Upper lobe of left lung (tissue), 4 donors: ENCODE measurements at regions not wholly inside any gene's neighbourhood (a gene's known extent, or its start where the extent isn't known, plus 50 kb on each side); places are given as distances from the start of the nearest gene placed in this dataset.

ENCODE experiments used
- CTCF ChIP-seq, 6 experiments: fragments of 450-650 bp in 4 of 6; fragments of 200-600 bp in 2 of 6; sonication (generic) in 2 of 6; IDR thresholded peaks; one replicate each; pipeline ENCODE4 v1.5.1; 2016 to 2019; ENCODE audit warnings: antibody characterized with exemption in 6 of 6
- EP300 ChIP-seq, 4 donors: sonication (generic); formaldehyde crosslinking; IDR thresholded peaks; one replicate each; pipeline ENCODE4 v1.5.1; 2017; ENCODE audit warnings: antibody characterized with exemption in 4 of 4, control low read depth in 2 of 4
- POLR2A ChIP-seq, 4 donors: fragments of 450-650 bp; IDR thresholded peaks; one replicate each; pipeline ENCODE4 v1.5.1; 2016 to 2017; ENCODE audit warnings: antibody characterized with exemption in 4 of 4, mild to moderate bottlenecking in 2 of 4
- POLR2AphosphoS5 ChIP-seq, 2 donors: sonication (generic); formaldehyde crosslinking; IDR thresholded peaks; one replicate each; pipeline ENCODE4 v1.5.1; 2017; ENCODE audit warnings: antibody characterized with exemption in 2 of 2

DNA sequence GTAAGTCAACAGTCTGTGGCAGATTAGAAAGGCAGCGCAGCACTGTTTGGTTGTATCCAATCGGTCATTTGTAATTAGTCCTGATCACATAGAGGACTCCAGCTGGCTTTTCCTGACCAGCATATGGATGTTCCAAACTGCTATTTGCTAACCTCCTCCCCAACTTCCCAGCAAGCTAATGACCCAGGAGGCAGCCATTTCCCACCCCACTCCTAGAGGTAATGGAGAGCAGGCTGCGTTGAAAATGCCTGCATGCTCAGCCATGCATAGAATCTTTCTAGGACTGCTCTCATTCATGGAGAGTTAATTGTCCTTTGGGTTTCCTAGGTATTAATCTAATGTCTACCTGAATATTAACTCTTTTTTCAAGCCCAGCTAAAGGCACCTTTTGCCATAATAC is 850.6 kb upstream of the WWC1 start:
- no peak for TF ChIP-seq CTCF (IDR thresholded peaks at IDR 0.05)
- TF ChIP-seq POLR2AphosphoS5 (IDR thresholded peaks at IDR 0.05) = no peak
- TF ChIP-seq POLR2A (IDR thresholded peaks at IDR 0.05) = no peak
- no peak for TF ChIP-seq EP300 (IDR thresholded peaks at IDR 0.05)
